GM21381 (cell line): ENCODE measurements at regions not wholly inside any gene's neighbourhood (a gene's known extent, or its start where the extent isn't known, plus 50 kb on each side); places are given as distances from the start of the nearest gene placed in this dataset.
"Not testable (repeated sequence)": the region's sequence is repeated elsewhere in the genome, so short reads cannot be mapped to it uniquely, and the experiment has no call there.

ENCODE experiments used
- ATAC-seq: cut with Tn5 transposase; IDR thresholded peaks from one replicate; pipeline ENCODE4 v1.9.1; 2021; ENCODE audit warnings: mild to moderate bottlenecking, moderate library complexity; ENCODE audit not compliant: unreplicated experiment

GRCh38 chr6:119444642-119445557 lies 95.3 kb upstream of the MAN1A1 start:
- peak; percentile 50 for ATAC-seq

- ATAC-seq: no peak
Observed at GRCh38 chr6:119443993-119444641, 94.6 kb upstream of the MAN1A1 start.

GRCh38 chr6:119442776-119443184 lies 93.2 kb upstream of the MAN1A1 start:
- peak; percentile 53 for ATAC-seq

- no peak for ATAC-seq
Observed at GRCh38 chr6:119440953-119441352, 91.4 kb upstream of the MAN1A1 start.

- ATAC-seq: no peak
Observed at GRCh38 chr6:119436583-119436982, 87.0 kb upstream of the MAN1A1 start.

- ATAC-seq: no peak
Observed at GRCh38 chr6:119431799-119432198, 82.2 kb upstream of the MAN1A1 start.

GRCh38 chr6:119430805-119431204 lies 81.2 kb upstream of the MAN1A1 start:
- no peak for ATAC-seq

- no peak for ATAC-seq
Observed at GRCh38 chr6:119428633-119429032, 79.1 kb upstream of the MAN1A1 start.

GRCh38 chr6:119426619-119427018 lies 77.1 kb upstream of the MAN1A1 start:
- ATAC-seq: no peak

GRCh38 chr6:119423996-119424395 lies 74.4 kb upstream of the MAN1A1 start:
- no peak for ATAC-seq

- ATAC-seq: not testable (repeated sequence)
Observed at GRCh38 chr6:119418084-119418483, 68.5 kb upstream of the MAN1A1 start.

GRCh38 chr6:119407156-119407555 lies 57.6 kb upstream of the MAN1A1 start:
- no peak for ATAC-seq

GRCh38 chr6:119405114-119405513 lies 55.6 kb upstream of the MAN1A1 start:
- not testable (repeated sequence) for ATAC-seq
